ENCODE measurements at regions not wholly inside any gene's neighbourhood (a gene's known extent, or its start where the extent isn't known, plus 50 kb on each side); places are given as distances from the start of the nearest gene placed in this dataset.

- H3K4me3 Mint-ChIP-seq (ENCODE audit: unreplicated experiment): no peak overlapping the region
- H3K27me3 Mint-ChIP-seq (ENCODE audit: low read depth): no peaks in the 10 kb centered on the region
- H3K36me3 Mint-ChIP-seq (ENCODE audit: low read depth): no peaks in the 10 kb centered on the region
- no peak for DNase-seq (ENCODE audit: low spot score)
- H3K9me3 Mint-ChIP-seq (ENCODE audit: low read depth): no peaks in the 10 kb centered on the region
- H3K27ac Mint-ChIP-seq (ENCODE audit: unreplicated experiment): no peak overlapping the region
- TF ChIP-seq CTCF (IDR thresholded peaks at IDR 0.05): no peak
- H3K4me1 Mint-ChIP-seq (ENCODE audit: low read depth): peaks cover 34% of the 10 kb centered on the region
Measured at GRCh38 chr5:93300309-93300923, 280.6 kb downstream of the NR2F1-AS1 start.

- Mint-ChIP-seq H3K27me3 (ENCODE audit: low read depth) (no peaks in the 10 kb centered on the region), H3K27ac (ENCODE audit: unreplicated experiment) (no peak overlapping the region), H3K4me1 (ENCODE audit: low read depth) (peaks cover 34% of the 10 kb centered on the region), H3K36me3 (ENCODE audit: low read depth) (no peaks in the 10 kb centered on the region), H3K9me3 (ENCODE audit: low read depth) (no peaks in the 10 kb centered on the region), H3K4me3 (ENCODE audit: unreplicated experiment) (no peak overlapping the region)
- DNase-seq (ENCODE audit: low spot score): no peak
- no peak for TF ChIP-seq CTCF (IDR thresholded peaks at IDR 0.05)
Measured at GRCh38 chr5:93299681-93300308, 281.2 kb downstream of the NR2F1-AS1 start.

- H3K4me3 Mint-ChIP-seq (ENCODE audit: unreplicated experiment): no peak overlapping the region
- no peaks in the 10 kb centered on the region for H3K27me3 Mint-ChIP-seq (ENCODE audit: low read depth)
- H3K9me3 Mint-ChIP-seq (ENCODE audit: low read depth): no peaks in the 10 kb centered on the region
- H3K4me1 Mint-ChIP-seq (ENCODE audit: low read depth): peaks cover 19% of the 10 kb centered on the region
- H3K36me3 Mint-ChIP-seq (ENCODE audit: low read depth): no peaks in the 10 kb centered on the region
- no peak overlapping the region for H3K27ac Mint-ChIP-seq (ENCODE audit: unreplicated experiment)
- no peak for DNase-seq (ENCODE audit: low spot score)
- no peak for TF ChIP-seq CTCF (IDR thresholded peaks at IDR 0.05)
Measured at GRCh38 chr5:93297116-93297515, 283.9 kb downstream of the NR2F1-AS1 start.

GRCh38 chr5:93296338-93296737 is 284.7 kb downstream of the NR2F1-AS1 start:
- Mint-ChIP-seq H3K9me3 (ENCODE audit: low read depth) (no peaks in the 10 kb centered on the region), H3K27me3 (ENCODE audit: low read depth) (no peaks in the 10 kb centered on the region), H3K4me1 (ENCODE audit: low read depth) (peaks cover 18% of the 10 kb centered on the region), H3K4me3 (ENCODE audit: unreplicated experiment) (no peak overlapping the region), H3K36me3 (ENCODE audit: low read depth) (no peaks in the 10 kb centered on the region), H3K27ac (ENCODE audit: unreplicated experiment) (no peak overlapping the region)
- TF ChIP-seq CTCF (IDR thresholded peaks at IDR 0.05): no peak
- DNase-seq (ENCODE audit: low spot score): no peak

- DNase-seq (ENCODE audit: low spot score): no peak
- Mint-ChIP-seq H3K4me1 (ENCODE audit: low read depth) (peaks cover 11% of the 10 kb centered on the region), H3K9me3 (ENCODE audit: low read depth) (no peaks in the 10 kb centered on the region), H3K27ac (ENCODE audit: unreplicated experiment) (no peak overlapping the region), H3K27me3 (ENCODE audit: low read depth) (no peaks in the 10 kb centered on the region), H3K4me3 (ENCODE audit: unreplicated experiment) (no peak overlapping the region), H3K36me3 (ENCODE audit: low read depth) (no peaks in the 10 kb centered on the region)
- TF ChIP-seq CTCF (IDR thresholded peaks at IDR 0.05): no peak
Measured at GRCh38 chr5:93294996-93295395, 286.0 kb downstream of the NR2F1-AS1 start.
